ENCODE measurements at regions not wholly inside any gene's neighbourhood (a gene's known extent, or its start where the extent isn't known, plus 50 kb on each side); places are given as distances from the start of the nearest gene placed in this dataset.

DNA sequence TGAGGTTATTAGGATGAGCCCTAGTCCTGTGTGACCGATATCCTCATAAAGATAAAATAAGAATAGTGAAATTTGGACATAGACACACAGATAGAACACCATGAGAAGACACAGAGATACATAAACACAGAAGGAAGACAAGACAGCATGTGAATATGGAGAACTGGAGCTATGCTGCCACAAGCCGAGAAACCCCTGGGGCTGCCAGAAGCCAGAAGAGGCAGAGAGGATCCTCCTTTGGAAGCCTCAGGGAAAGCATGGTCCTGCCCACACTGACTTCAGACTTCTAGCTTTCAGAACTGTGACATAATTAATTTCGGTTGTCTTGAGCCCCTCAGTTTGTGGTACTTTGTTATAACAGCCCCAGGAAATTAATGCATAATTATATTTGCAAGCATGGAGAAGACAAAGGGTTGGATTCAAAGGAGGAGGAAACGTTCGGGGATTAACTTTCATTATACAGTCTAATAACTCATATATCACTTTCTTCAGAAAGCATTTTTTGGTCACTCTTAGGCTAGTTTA is 1501.8 kb upstream of the FLRT2 start:
- TF ChIP-seq POLR2A (IDR thresholded peaks at IDR 0.05; ENCODE audit: low read depth, low read length) (no peak), POLR2AphosphoS5 (IDR thresholded peaks at IDR 0.05; ENCODE audit: low read depth, low read length) (no peak), TAF1 (IDR thresholded peaks at IDR 0.05; ENCODE audit: low read depth, low read length) (no peak), SPI1 (IDR thresholded peaks at IDR 0.05; ENCODE audit: low read depth, low read length) (no peak)

All from GM12891 (cell line).